ENCODE measurements at regions not wholly inside any gene's neighbourhood (a gene's known extent, or its start where the extent isn't known, plus 50 kb on each side); places are given as distances from the start of the nearest gene placed in this dataset.
"Not testable (repeated sequence)": the region's sequence is repeated elsewhere in the genome, so short reads cannot be mapped to it uniquely, and the experiment has no call there.

GRCh38 chr16:80012586-80012985 lies 412.0 kb upstream of the MAF start:
- no peak for DNase-seq (ENCODE audit: low spot score)

GRCh38 chr16:80009971-80010659 lies 409.6 kb upstream of the MAF start:
- no peak for DNase-seq (ENCODE audit: low spot score)

- DNase-seq (ENCODE audit: low spot score) = no peak
These were observed 408.3 kb upstream of the MAF start for GRCh38 chr16:80008857-80009256.

GRCh38 chr16:80007231-80007630 lies 406.7 kb upstream of the MAF start:
- DNase-seq (ENCODE audit: low spot score) = no peak

GRCh38 chr16:80006241-80007215 lies 406.0 kb upstream of the MAF start:
- DNase-seq (ENCODE audit: low spot score) = no peak

- DNase-seq (ENCODE audit: low spot score) = no peak
These were observed 403.6 kb upstream of the MAF start for GRCh38 chr16:80004113-80004512.

GRCh38 chr16:80002261-80002660 lies 401.7 kb upstream of the MAF start:
- DNase-seq (ENCODE audit: low spot score) = no peak

- DNase-seq (ENCODE audit: low spot score) = no peak
These were observed 397.6 kb upstream of the MAF start for GRCh38 chr16:79998143-79998542.

GRCh38 chr16:79997257-79997656 lies 396.7 kb upstream of the MAF start:
- DNase-seq (ENCODE audit: low spot score) = no peak

- DNase-seq (ENCODE audit: low spot score) = no peak
These were observed 395.8 kb upstream of the MAF start for GRCh38 chr16:79996321-79996720.

GRCh38 chr16:79995315-79995714 lies 394.8 kb upstream of the MAF start:
- DNase-seq (ENCODE audit: low spot score) = no peak

- DNase-seq (ENCODE audit: low spot score) = no peak
These were observed 393.9 kb upstream of the MAF start for GRCh38 chr16:79994418-79994817.

- no peak for DNase-seq (ENCODE audit: low spot score)
These were observed 393.2 kb upstream of the MAF start for GRCh38 chr16:79993629-79994209.

GRCh38 chr16:79991969-79992368 lies 391.4 kb upstream of the MAF start:
- DNase-seq (ENCODE audit: low spot score) = no peak

- DNase-seq (ENCODE audit: low spot score) = no peak
These were observed 388.2 kb upstream of the MAF start for GRCh38 chr16:79988721-79989220.

GRCh38 chr16:79988089-79988488 lies 387.6 kb upstream of the MAF start:
- DNase-seq (ENCODE audit: low spot score) = no peak

GRCh38 chr16:79986352-79986751 lies 385.8 kb upstream of the MAF start:
- DNase-seq (ENCODE audit: low spot score) = no peak

- DNase-seq (ENCODE audit: low spot score) = no peak
These were observed 385.1 kb upstream of the MAF start for GRCh38 chr16:79985606-79986005.

- not testable (repeated sequence) for DNase-seq (ENCODE audit: low spot score)
These were observed 383.6 kb upstream of the MAF start for GRCh38 chr16:79984149-79984548.

GRCh38 chr16:79982862-79983261 lies 382.3 kb upstream of the MAF start:
- no peak for DNase-seq (ENCODE audit: low spot score)

- DNase-seq (ENCODE audit: low spot score) = no peak
These were observed 381.8 kb upstream of the MAF start for GRCh38 chr16:79982361-79982760.

GRCh38 chr16:79981814-79982213 lies 381.3 kb upstream of the MAF start:
- DNase-seq (ENCODE audit: low spot score) = no peak
